ENCODE measurements at regions not wholly inside any gene's neighbourhood (a gene's known extent, or its start where the extent isn't known, plus 50 kb on each side); places are given as distances from the start of the nearest gene placed in this dataset.

- peak overlapping the region; percentile 73 for H3K4me3 ChIP-seq (ENCODE audit: low read depth, low read length)
- TF ChIP-seq CTCF (IDR thresholded peaks at IDR 0.05; ENCODE audit: insufficient read depth, low read depth, low read length, missing control alignments) = no peak
- DNase-seq (ENCODE audit: low read depth) = peak; percentile 77
Observed at GRCh38 chr18:34976899-34977837, 64.0 kb upstream of the MAPRE2 start.

GRCh38 chr18:34977838-34978532, 63.2 kb upstream of the MAPRE2 start:
- DNase-seq (ENCODE audit: low read depth) = peak; percentile 48
- H3K4me3 ChIP-seq (ENCODE audit: low read depth, low read length) = peak overlapping the region; percentile 73
- TF ChIP-seq CTCF (IDR thresholded peaks at IDR 0.05; ENCODE audit: insufficient read depth, low read depth, low read length, missing control alignments) = no peak

GRCh38 chr18:34978533-34978893, 62.7 kb upstream of the MAPRE2 start:
- peak overlapping the region; percentile 73 for H3K4me3 ChIP-seq (ENCODE audit: low read depth, low read length)
- TF ChIP-seq CTCF (IDR thresholded peaks at IDR 0.05; ENCODE audit: insufficient read depth, low read depth, low read length, missing control alignments) = no peak
- DNase-seq (ENCODE audit: low read depth) = no peak

- no peak overlapping the region for H3K4me3 ChIP-seq (ENCODE audit: low read depth, low read length)
- peak; percentile 30 for DNase-seq (ENCODE audit: low read depth)
- TF ChIP-seq CTCF (IDR thresholded peaks at IDR 0.05; ENCODE audit: insufficient read depth, low read depth, low read length, missing control alignments) = no peak
Observed at GRCh38 chr18:34978953-34979608, 62.1 kb upstream of the MAPRE2 start.

- no peak for DNase-seq (ENCODE audit: low read depth)
- no peak overlapping the region for H3K4me3 ChIP-seq (ENCODE audit: low read depth, low read length)
- no peak for TF ChIP-seq CTCF (IDR thresholded peaks at IDR 0.05; ENCODE audit: insufficient read depth, low read depth, low read length, missing control alignments)
Observed at GRCh38 chr18:34981487-34981886, 59.7 kb upstream of the MAPRE2 start.

- H3K4me3 ChIP-seq (ENCODE audit: low read depth, low read length) = no peak overlapping the region
- TF ChIP-seq CTCF (IDR thresholded peaks at IDR 0.05; ENCODE audit: insufficient read depth, low read depth, low read length, missing control alignments) = no peak
- no peak for DNase-seq (ENCODE audit: low read depth)
Observed at GRCh38 chr18:34985963-34986362, 55.2 kb upstream of the MAPRE2 start.
